ENCODE measurements at regions not wholly inside any gene's neighbourhood (a gene's known extent, or its start where the extent isn't known, plus 50 kb on each side); places are given as distances from the start of the nearest gene placed in this dataset.

DNA sequence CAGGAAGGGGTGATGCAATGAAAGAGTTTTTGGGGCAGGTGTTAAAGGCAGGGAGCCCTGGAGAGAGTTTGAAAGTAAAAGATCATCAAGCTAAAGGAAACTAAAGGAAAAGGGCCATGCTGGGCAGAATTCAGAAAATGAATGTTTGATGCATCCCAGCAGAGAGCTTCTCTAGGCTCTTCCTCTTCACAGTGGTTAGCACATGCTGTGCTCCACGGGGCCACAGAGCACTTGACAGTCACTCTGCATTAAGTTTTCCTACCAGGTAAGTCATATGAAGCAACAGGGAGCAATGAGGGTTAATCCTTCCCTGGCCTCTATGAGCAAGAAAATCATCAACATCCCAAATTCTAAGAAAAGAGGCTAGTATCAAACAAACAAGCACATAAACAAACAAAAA, 895.2 kb downstream of the TRIB2 start:
- POLR2A ChIA-PET: no interaction called here
- in situ Hi-C loops (cut with HindIII; ENCODE audit: low pct_unique_long_range_greater_than_20kb, low sequenced_read_pairs) (no loop called here), intact Hi-C loops (cut with micrococcal nuclease; ENCODE audit: unreplicated experiment) (no loop called here)
- Histone ChIP-seq H3K27me3 (ENCODE audit: control insufficient read depth, insufficient read depth, low read length) (no peaks in the 10 kb centered on the region), H3K36me3 (ENCODE audit: control insufficient read depth, insufficient read depth, low read length) (no peaks in the 10 kb centered on the region), H3K27ac (ENCODE audit: low read length) (no peak overlapping the region), H3K4me3 (ENCODE audit: low read depth in 2 of 2, low read length in 2 of 2) (no peak overlapping the region), H3K4me1 (ENCODE audit: control insufficient read depth, insufficient read depth, low read length) (no peaks in the 10 kb centered on the region), H3K9me3 (ENCODE audit: control insufficient read depth, insufficient read depth, low read depth, low read length) (no peaks in the 10 kb centered on the region; the same call in 1 of the 2 replicates)
- DNase-seq (ENCODE audit: low read depth, low spot score) (no peak), ATAC-seq (no peak)
- TF ChIP-seq SIN3A (IDR thresholded peaks at IDR 0.05; ENCODE audit: borderline replicate concordance, insufficient read depth, low read depth, low read length): no peak
- TF ChIP-seq POLR2AphosphoS5 (IDR thresholded peaks at IDR 0.05; ENCODE audit: low read depth, low read length): no peak
- TF ChIP-seq, protein P1, sequence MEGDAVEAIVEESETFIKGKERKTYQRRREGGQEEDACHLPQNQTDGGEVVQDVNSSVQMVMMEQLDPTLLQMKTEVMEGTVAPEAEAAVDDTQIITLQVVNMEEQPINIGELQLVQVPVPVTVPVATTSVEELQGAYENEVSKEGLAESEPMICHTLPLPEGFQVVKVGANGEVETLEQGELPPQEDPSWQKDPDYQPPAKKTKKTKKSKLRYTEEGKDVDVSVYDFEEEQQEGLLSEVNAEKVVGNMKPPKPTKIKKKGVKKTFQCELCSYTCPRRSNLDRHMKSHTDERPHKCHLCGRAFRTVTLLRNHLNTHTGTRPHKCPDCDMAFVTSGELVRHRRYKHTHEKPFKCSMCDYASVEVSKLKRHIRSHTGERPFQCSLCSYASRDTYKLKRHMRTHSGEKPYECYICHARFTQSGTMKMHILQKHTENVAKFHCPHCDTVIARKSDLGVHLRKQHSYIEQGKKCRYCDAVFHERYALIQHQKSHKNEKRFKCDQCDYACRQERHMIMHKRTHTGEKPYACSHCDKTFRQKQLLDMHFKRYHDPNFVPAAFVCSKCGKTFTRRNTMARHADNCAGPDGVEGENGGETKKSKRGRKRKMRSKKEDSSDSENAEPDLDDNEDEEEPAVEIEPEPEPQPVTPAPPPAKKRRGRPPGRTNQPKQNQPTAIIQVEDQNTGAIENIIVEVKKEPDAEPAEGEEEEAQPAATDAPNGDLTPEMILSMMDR (IDR thresholded peaks at IDR 0.05): no peak
- TF ChIP-seq, protein P2, sequence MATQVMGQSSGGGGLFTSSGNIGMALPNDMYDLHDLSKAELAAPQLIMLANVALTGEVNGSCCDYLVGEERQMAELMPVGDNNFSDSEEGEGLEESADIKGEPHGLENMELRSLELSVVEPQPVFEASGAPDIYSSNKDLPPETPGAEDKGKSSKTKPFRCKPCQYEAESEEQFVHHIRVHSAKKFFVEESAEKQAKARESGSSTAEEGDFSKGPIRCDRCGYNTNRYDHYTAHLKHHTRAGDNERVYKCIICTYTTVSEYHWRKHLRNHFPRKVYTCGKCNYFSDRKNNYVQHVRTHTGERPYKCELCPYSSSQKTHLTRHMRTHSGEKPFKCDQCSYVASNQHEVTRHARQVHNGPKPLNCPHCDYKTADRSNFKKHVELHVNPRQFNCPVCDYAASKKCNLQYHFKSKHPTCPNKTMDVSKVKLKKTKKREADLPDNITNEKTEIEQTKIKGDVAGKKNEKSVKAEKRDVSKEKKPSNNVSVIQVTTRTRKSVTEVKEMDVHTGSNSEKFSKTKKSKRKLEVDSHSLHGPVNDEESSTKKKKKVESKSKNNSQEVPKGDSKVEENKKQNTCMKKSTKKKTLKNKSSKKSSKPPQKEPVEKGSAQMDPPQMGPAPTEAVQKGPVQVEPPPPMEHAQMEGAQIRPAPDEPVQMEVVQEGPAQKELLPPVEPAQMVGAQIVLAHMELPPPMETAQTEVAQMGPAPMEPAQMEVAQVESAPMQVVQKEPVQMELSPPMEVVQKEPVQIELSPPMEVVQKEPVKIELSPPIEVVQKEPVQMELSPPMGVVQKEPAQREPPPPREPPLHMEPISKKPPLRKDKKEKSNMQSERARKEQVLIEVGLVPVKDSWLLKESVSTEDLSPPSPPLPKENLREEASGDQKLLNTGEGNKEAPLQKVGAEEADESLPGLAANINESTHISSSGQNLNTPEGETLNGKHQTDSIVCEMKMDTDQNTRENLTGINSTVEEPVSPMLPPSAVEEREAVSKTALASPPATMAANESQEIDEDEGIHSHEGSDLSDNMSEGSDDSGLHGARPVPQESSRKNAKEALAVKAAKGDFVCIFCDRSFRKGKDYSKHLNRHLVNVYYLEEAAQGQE (IDR thresholded peaks at IDR 0.05; ENCODE audit: insufficient read depth in 1 of 2, low read depth in 2 of 2, low read length in 1 of 2): no peak
- no peak for TF ChIP-seq TCF7L2 (IDR thresholded peaks at IDR 0.05; ENCODE audit: low read depth, low read length)
- CTCF ChIA-PET: no interaction called here
- BruUV-seq (replicated peaks): no TSS peak

DNA sequence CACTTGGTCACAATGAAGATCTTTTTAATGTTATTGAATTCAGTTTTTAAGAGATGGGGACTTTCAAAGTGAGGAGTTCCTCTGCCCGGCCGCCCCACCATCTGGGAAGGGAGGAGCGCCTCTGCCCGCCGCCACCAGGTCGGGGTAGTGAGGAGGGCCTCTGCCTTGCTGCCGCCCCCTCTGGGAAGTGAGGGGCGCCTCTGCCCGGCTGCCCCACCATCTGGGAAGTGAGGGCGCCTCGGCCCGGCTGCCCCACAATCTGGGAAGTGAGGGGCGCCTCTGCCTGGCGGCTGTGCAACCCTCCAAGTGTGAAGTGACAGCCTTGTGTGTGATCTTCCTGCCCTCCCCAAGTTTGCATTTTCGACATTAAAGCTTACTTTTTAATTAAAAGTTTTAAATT, 899.3 kb downstream of the TRIB2 start:
- H3K4me3 ChIP-seq (ENCODE audit: low read depth in 2 of 2, low read length in 2 of 2): no peak overlapping the region
- H3K4me1 ChIP-seq (ENCODE audit: control insufficient read depth, insufficient read depth, low read length): no peaks in the 10 kb centered on the region
- no peak for DNase-seq (ENCODE audit: low read depth, low spot score)
- ATAC-seq: no peak
- no peaks in the 10 kb centered on the region for H3K27me3 ChIP-seq (ENCODE audit: control insufficient read depth, insufficient read depth, low read length)
- in situ Hi-C loops (cut with HindIII; ENCODE audit: low pct_unique_long_range_greater_than_20kb, low sequenced_read_pairs): no loop called here
- intact Hi-C loops (cut with micrococcal nuclease; ENCODE audit: unreplicated experiment): no loop called here
- CTCF ChIA-PET: no interaction called here
- TF ChIP-seq, protein P1 (IDR thresholded peaks at IDR 0.05): no peak
- no peak for TF ChIP-seq SIN3A (IDR thresholded peaks at IDR 0.05; ENCODE audit: borderline replicate concordance, insufficient read depth, low read depth, low read length)
- TF ChIP-seq, protein P2 (IDR thresholded peaks at IDR 0.05; ENCODE audit: insufficient read depth in 1 of 2, low read depth in 2 of 2, low read length in 1 of 2): no peak
- TF ChIP-seq POLR2AphosphoS5 (IDR thresholded peaks at IDR 0.05; ENCODE audit: low read depth, low read length): no peak
- TF ChIP-seq TCF7L2 (IDR thresholded peaks at IDR 0.05; ENCODE audit: low read depth, low read length): no peak
- POLR2A ChIA-PET: no interaction called here
- BruUV-seq (replicated peaks): no TSS peak
- H3K27ac ChIP-seq (ENCODE audit: low read length): no peak overlapping the region
- H3K9me3 ChIP-seq (ENCODE audit: control insufficient read depth, insufficient read depth, low read depth, low read length): no peaks in the 10 kb centered on the region; the same call in 1 of the 2 replicates
- H3K36me3 ChIP-seq (ENCODE audit: control insufficient read depth, insufficient read depth, low read length): no peaks in the 10 kb centered on the region

Data from Panc1 (cell line).